ENCODE measurements at regions not wholly inside any gene's neighbourhood (a gene's known extent, or its start where the extent isn't known, plus 50 kb on each side); places are given as distances from the start of the nearest gene placed in this dataset.

- TF ChIP-seq CTCF (conservative IDR thresholded peaks at IDR 0.05): no peak
- TF ChIP-seq ZFX (IDR thresholded peaks at IDR 0.05): no peak
These were observed 192.1 kb downstream of the TM9SF2 start for GRCh38 chr13:99693351-99693750.

Data from C4-2B (cell line).